Esophagus muscularis mucosa (tissue), 4 donors: ENCODE measurements at regions not wholly inside any gene's neighbourhood (a gene's known extent, or its start where the extent isn't known, plus 50 kb on each side); places are given as distances from the start of the nearest gene placed in this dataset.

Experiments
- EP300 ChIP-seq: sonication (generic); formaldehyde crosslinking; IDR thresholded peaks from one replicate; pipeline ENCODE4 v1.6.1; 2017; ENCODE audit warnings: antibody characterized with exemption
- POLR2A ChIP-seq: fragments of 450-650 bp; IDR thresholded peaks from one replicate; pipeline ENCODE4 v1.6.1; 2017; ENCODE audit warnings: antibody characterized with exemption, moderate library complexity, mild to moderate bottlenecking, low read depth
- TF ChIP-seq, protein P1 (sequence below), 3 experiments: fragments of 200-600 bp in 2 of 3; fragments of 450-650 bp in 1 of 3; sonication (generic) in 2 of 3; IDR thresholded peaks; one replicate each; pipeline ENCODE4 v1.5.1; 2017 to 2019; ENCODE audit warnings: antibody characterized with exemption in 3 of 3, mild to moderate bottlenecking in 2 of 3, moderate library complexity in 1 of 3

DNA sequence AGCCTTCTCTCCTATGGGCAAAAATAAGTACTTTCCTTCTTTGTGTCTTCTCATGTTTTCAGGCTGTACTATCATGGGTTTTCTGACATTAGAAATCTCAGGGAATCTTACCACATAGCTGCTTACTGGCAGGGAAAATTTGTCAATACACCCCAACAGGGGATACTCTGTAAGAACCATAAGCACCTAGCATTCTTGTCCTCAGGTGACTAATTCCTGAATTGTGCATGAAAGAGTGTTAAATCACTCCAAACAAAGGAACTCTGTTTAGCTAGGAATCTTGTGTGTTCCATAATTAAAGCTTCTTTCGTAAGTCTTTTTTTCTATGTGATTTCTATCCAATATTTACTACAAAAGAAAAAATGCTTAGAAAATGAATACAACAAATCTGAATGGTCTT, 206.7 kb upstream of the POT1 start:
- TF ChIP-seq, protein P1, sequence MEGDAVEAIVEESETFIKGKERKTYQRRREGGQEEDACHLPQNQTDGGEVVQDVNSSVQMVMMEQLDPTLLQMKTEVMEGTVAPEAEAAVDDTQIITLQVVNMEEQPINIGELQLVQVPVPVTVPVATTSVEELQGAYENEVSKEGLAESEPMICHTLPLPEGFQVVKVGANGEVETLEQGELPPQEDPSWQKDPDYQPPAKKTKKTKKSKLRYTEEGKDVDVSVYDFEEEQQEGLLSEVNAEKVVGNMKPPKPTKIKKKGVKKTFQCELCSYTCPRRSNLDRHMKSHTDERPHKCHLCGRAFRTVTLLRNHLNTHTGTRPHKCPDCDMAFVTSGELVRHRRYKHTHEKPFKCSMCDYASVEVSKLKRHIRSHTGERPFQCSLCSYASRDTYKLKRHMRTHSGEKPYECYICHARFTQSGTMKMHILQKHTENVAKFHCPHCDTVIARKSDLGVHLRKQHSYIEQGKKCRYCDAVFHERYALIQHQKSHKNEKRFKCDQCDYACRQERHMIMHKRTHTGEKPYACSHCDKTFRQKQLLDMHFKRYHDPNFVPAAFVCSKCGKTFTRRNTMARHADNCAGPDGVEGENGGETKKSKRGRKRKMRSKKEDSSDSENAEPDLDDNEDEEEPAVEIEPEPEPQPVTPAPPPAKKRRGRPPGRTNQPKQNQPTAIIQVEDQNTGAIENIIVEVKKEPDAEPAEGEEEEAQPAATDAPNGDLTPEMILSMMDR (IDR thresholded peaks at IDR 0.05): no peak
- TF ChIP-seq EP300 (no peak), POLR2A (no peak)
